ENCODE measurements at regions not wholly inside any gene's neighbourhood (a gene's known extent, or its start where the extent isn't known, plus 50 kb on each side); places are given as distances from the start of the nearest gene placed in this dataset.

GRCh38 chr7:1351881-1352625 lies 107.2 kb downstream of the MICALL2 start:
- TF ChIP-seq, protein P1, sequence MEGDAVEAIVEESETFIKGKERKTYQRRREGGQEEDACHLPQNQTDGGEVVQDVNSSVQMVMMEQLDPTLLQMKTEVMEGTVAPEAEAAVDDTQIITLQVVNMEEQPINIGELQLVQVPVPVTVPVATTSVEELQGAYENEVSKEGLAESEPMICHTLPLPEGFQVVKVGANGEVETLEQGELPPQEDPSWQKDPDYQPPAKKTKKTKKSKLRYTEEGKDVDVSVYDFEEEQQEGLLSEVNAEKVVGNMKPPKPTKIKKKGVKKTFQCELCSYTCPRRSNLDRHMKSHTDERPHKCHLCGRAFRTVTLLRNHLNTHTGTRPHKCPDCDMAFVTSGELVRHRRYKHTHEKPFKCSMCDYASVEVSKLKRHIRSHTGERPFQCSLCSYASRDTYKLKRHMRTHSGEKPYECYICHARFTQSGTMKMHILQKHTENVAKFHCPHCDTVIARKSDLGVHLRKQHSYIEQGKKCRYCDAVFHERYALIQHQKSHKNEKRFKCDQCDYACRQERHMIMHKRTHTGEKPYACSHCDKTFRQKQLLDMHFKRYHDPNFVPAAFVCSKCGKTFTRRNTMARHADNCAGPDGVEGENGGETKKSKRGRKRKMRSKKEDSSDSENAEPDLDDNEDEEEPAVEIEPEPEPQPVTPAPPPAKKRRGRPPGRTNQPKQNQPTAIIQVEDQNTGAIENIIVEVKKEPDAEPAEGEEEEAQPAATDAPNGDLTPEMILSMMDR (IDR thresholded peaks at IDR 0.05) = no peak
- TF ChIP-seq ZFX (IDR thresholded peaks at IDR 0.05; ENCODE audit: borderline replicate concordance) = no peak
